Neural progenitor cell (in vitro differentiated cells): ENCODE measurements at regions not wholly inside any gene's neighbourhood (a gene's known extent, or its start where the extent isn't known, plus 50 kb on each side); places are given as distances from the start of the nearest gene placed in this dataset.

Experiments used
- EZH2 ChIP-seq: fragments of 200-600 bp; sonication (generic); IDR thresholded peaks from 2 replicates; pipeline ENCODE4 v1.6.1; 2017; ENCODE audit warnings: antibody characterized with exemption, mild to moderate bottlenecking, moderate library complexity
- EZH2phosphoT487 ChIP-seq: fragments of 200-600 bp; sonication (generic); IDR thresholded peaks from 2 replicates; pipeline ENCODE4 v1.6.1; 2017; ENCODE audit warnings: antibody characterized with exemption
- TF ChIP-seq, protein P1 (sequence below): fragments of 200-600 bp; sonication (generic); IDR thresholded peaks from 2 replicates; pipeline ENCODE4 v1.5.1; 2017; ENCODE audit warnings: antibody characterized with exemption, mild to moderate bottlenecking

DNA sequence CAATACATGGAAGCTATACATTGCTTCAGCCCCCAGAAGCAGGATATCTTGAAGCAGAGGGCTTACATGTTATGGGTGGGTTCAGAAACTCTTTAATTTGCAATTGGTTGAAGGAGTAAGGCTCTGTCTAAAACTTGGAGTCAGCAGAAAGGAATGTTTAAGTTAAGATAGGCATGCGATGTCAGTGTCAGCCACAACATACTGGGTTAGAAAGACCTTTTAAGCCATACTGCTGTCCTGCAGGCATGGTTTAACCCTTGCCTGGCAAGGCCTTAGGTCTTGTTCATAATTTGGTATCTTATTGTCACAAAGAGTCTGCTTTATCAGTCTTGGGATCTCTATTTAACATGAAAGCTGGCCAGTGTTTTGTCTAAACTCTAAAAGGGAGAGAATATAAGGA, 1619.6 kb upstream of the WWC1 start:
- TF ChIP-seq, protein P1, sequence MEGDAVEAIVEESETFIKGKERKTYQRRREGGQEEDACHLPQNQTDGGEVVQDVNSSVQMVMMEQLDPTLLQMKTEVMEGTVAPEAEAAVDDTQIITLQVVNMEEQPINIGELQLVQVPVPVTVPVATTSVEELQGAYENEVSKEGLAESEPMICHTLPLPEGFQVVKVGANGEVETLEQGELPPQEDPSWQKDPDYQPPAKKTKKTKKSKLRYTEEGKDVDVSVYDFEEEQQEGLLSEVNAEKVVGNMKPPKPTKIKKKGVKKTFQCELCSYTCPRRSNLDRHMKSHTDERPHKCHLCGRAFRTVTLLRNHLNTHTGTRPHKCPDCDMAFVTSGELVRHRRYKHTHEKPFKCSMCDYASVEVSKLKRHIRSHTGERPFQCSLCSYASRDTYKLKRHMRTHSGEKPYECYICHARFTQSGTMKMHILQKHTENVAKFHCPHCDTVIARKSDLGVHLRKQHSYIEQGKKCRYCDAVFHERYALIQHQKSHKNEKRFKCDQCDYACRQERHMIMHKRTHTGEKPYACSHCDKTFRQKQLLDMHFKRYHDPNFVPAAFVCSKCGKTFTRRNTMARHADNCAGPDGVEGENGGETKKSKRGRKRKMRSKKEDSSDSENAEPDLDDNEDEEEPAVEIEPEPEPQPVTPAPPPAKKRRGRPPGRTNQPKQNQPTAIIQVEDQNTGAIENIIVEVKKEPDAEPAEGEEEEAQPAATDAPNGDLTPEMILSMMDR: no peak
- TF ChIP-seq EZH2 (no peak), EZH2phosphoT487 (no peak)
